BE2C (cell line): ENCODE measurements at regions not wholly inside any gene's neighbourhood (a gene's known extent, or its start where the extent isn't known, plus 50 kb on each side); places are given as distances from the start of the nearest gene placed in this dataset.
"Not testable (repeated sequence)": the region's sequence is repeated elsewhere in the genome, so short reads cannot be mapped to it uniquely, and the experiment has no call there.

Experiments
- DNase-seq: peaks from one replicate; pipeline ENCODE4 v3.0.0-alpha.2; 2020
- H3K27me3 ChIP-seq: fragments of 250-450 bp; sonication (Bioruptor Pico); 2 replicates; pipeline ENCODE4 v1.5.1; 2020; ENCODE audit warnings: mild to moderate bottlenecking
- H3K36me3 ChIP-seq: fragments of 250-450 bp; sonication (Bioruptor Pico); 2 replicates; pipeline ENCODE4 v1.5.1; 2020; ENCODE audit warnings: mild to moderate bottlenecking
- H3K4me1 ChIP-seq: fragments of 250-450 bp; sonication (Bioruptor Pico); 2 replicates; pipeline ENCODE4 v1.5.1; 2020
- H3K4me3 ChIP-seq: 2 replicates; pipeline ENCODE4 v1.5.1; 2011; ENCODE audit warnings: low read depth, low read length
- H3K9me3 ChIP-seq: fragments of 250-450 bp; sonication (Bioruptor Pico); 2 replicates; pipeline ENCODE4 v1.5.1; 2020
- TF ChIP-seq, protein P1 (sequence below): IDR thresholded peaks from 2 replicates; pipeline ENCODE4 v1.5.1; 2012; ENCODE audit warnings: mild to moderate bottlenecking, low read depth, low read length

- H3K9me3 ChIP-seq: no peaks in the 10 kb centered on the region
- no peaks in the 10 kb centered on the region for H3K4me1 ChIP-seq
- TF ChIP-seq, protein P1, sequence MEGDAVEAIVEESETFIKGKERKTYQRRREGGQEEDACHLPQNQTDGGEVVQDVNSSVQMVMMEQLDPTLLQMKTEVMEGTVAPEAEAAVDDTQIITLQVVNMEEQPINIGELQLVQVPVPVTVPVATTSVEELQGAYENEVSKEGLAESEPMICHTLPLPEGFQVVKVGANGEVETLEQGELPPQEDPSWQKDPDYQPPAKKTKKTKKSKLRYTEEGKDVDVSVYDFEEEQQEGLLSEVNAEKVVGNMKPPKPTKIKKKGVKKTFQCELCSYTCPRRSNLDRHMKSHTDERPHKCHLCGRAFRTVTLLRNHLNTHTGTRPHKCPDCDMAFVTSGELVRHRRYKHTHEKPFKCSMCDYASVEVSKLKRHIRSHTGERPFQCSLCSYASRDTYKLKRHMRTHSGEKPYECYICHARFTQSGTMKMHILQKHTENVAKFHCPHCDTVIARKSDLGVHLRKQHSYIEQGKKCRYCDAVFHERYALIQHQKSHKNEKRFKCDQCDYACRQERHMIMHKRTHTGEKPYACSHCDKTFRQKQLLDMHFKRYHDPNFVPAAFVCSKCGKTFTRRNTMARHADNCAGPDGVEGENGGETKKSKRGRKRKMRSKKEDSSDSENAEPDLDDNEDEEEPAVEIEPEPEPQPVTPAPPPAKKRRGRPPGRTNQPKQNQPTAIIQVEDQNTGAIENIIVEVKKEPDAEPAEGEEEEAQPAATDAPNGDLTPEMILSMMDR: no peak
- H3K36me3 ChIP-seq: no peaks in the 10 kb centered on the region
- no peak for DNase-seq
- no peak overlapping the region for H3K4me3 ChIP-seq
- H3K27me3 ChIP-seq: no peaks in the 10 kb centered on the region
These were observed 117.2 kb downstream of the GATA6 start for GRCh38 chr18:22286585-22286984.

- Histone ChIP-seq H3K4me3 (no peak overlapping the region), H3K4me1 (no peaks in the 10 kb centered on the region), H3K27me3 (no peaks in the 10 kb centered on the region), H3K36me3 (no peaks in the 10 kb centered on the region), H3K9me3 (no peaks in the 10 kb centered on the region)
- DNase-seq: no peak
- TF ChIP-seq, protein P1: no peak
These were observed 116.2 kb downstream of the GATA6 start for GRCh38 chr18:22285361-22286140.

DNA sequence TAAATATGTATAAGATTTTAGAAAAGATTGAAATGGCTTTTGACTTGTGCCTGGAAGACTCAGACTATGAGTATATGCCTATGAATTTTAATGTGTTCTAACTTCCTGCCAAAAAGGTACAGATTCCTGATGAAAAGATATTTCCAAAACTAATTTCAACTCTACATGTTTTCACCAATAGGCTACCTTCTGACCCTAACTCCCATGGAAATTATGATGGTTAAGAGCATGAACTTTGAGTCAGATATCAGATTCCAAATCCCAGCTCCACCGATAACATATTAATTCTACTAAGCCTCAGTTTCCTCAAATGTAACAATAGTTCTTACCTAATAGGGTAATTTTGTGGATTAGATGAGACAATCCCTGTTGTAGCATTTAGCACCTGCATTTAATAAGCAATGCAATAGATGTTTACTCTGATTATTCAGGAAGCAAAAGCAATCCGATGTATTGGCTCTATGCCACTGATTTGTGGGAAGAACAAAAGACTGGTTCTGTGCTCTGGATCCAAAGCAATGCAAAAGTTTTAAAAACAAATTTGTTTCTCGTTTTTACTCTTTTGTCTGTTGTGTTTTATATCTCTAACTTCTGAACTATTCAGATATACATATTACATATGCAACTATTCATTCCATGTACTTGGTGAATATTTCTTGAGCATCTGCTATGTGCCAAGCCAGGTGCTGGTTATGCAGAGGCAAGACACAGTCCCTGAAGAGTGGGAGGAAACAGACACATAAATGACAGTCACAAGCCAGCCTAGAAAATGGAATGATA, 115.4 kb downstream of the GATA6 start:
- no peaks in the 10 kb centered on the region for H3K4me1 ChIP-seq
- H3K27me3 ChIP-seq: no peaks in the 10 kb centered on the region
- no peak overlapping the region for H3K4me3 ChIP-seq
- no peaks in the 10 kb centered on the region for H3K36me3 ChIP-seq
- TF ChIP-seq, protein P1: no peak
- H3K9me3 ChIP-seq: no peaks in the 10 kb centered on the region
- DNase-seq: no peak

DNA sequence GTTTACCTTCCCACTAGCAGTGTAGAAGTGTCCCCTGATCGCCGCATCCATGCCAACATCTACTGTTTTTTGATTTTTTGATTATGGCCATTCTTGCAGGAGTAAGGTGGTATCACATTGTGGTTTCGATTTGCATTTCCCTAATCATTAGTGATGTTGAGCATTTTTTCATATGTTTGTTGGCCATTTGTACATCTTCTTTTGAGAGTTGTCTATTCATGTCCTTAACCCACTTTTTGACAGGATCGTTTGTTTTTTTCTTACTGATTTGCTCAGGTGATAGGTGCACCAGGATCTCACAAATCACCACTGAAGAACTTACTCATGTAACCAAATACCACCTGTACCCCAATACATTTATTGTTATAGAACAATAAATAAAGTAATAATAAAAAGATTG, 114.5 kb downstream of the GATA6 start:
- not testable (repeated sequence) for DNase-seq, H3K36me3 ChIP-seq, H3K9me3 ChIP-seq, H3K27me3 ChIP-seq, H3K4me3 ChIP-seq, H3K4me1 ChIP-seq

DNA sequence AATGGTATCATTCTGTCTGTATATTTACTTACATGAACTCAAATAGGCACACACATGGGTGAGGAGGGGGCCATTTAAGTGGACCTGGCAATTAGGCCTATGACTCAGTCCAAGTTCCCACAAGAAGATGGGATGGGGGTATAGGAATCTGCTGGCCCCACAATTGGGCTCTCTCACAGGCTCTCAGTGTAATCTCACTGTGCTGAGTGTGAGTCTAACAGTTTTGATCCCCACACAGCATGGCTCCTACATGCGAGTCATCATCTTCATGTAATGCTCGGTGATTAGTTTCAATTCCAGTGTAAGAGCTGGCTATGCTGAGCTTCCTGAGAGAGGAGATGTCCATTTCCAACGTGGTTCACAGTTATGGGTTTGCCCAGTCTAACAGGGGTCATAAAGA, 114.0 kb downstream of the GATA6 start:
- no peaks in the 10 kb centered on the region for H3K36me3 ChIP-seq
- H3K4me1 ChIP-seq: no peaks in the 10 kb centered on the region
- H3K27me3 ChIP-seq: no peaks in the 10 kb centered on the region
- H3K4me3 ChIP-seq: no peak overlapping the region
- DNase-seq: no peak
- no peaks in the 10 kb centered on the region for H3K9me3 ChIP-seq
- TF ChIP-seq, protein P1: no peak

- Histone ChIP-seq H3K4me3 (no peak overlapping the region), H3K4me1 (no peaks in the 10 kb centered on the region), H3K27me3 (no peaks in the 10 kb centered on the region)
These were observed 113.7 kb downstream of the GATA6 start for GRCh38 chr18:22283116-22283395.

More at GRCh38 chr18:22283116-22283395, 113.7 kb downstream of the GATA6 start:
- no peak for DNase-seq
- H3K9me3 ChIP-seq: no peaks in the 10 kb centered on the region
- no peaks in the 10 kb centered on the region for H3K36me3 ChIP-seq
- TF ChIP-seq, protein P1: no peak
